ENCODE measurements at regions not wholly inside any gene's neighbourhood (a gene's known extent, or its start where the extent isn't known, plus 50 kb on each side); places are given as distances from the start of the nearest gene placed in this dataset.

GRCh38 chr11:76298255-76298654 lies 82.7 kb downstream of the THAP12 start:
- no peak for DNase-seq (ENCODE audit: extremely low read depth in 1 of 2, low read depth in 1 of 2)

GRCh38 chr11:76296731-76297542 lies 84.0 kb downstream of the THAP12 start:
- DNase-seq (ENCODE audit: extremely low read depth in 1 of 2, low read depth in 1 of 2): no peak

GRCh38 chr11:76293189-76293631 lies 86.9 kb upstream of the WNT11 start:
- DNase-seq (ENCODE audit: extremely low read depth in 1 of 2, low read depth in 1 of 2): peak; percentile 20 to 48

- DNase-seq (ENCODE audit: extremely low read depth in 1 of 2, low read depth in 1 of 2): no peak
Measured at GRCh38 chr11:76292583-76293188, 86.4 kb upstream of the WNT11 start.

GRCh38 chr11:76291576-76292526 lies 85.5 kb upstream of the WNT11 start:
- no peak for DNase-seq (ENCODE audit: extremely low read depth in 1 of 2, low read depth in 1 of 2)

GRCh38 chr11:76288166-76288980 lies 82.1 kb upstream of the WNT11 start:
- DNase-seq (ENCODE audit: extremely low read depth in 1 of 2, low read depth in 1 of 2): no peak

- no peak for DNase-seq (ENCODE audit: extremely low read depth in 1 of 2, low read depth in 1 of 2)
Measured at GRCh38 chr11:76287227-76287626, 80.9 kb upstream of the WNT11 start.

- no peak for DNase-seq (ENCODE audit: extremely low read depth in 1 of 2, low read depth in 1 of 2)
Measured at GRCh38 chr11:76285397-76286104, 79.2 kb upstream of the WNT11 start.

- no peak for DNase-seq (ENCODE audit: extremely low read depth in 1 of 2, low read depth in 1 of 2)
Measured at GRCh38 chr11:76284161-76284560, 77.9 kb upstream of the WNT11 start.

GRCh38 chr11:76282811-76283595 lies 76.7 kb upstream of the WNT11 start:
- no peak for DNase-seq (ENCODE audit: extremely low read depth in 1 of 2, low read depth in 1 of 2)

- DNase-seq (ENCODE audit: extremely low read depth in 1 of 2, low read depth in 1 of 2): no peak
Measured at GRCh38 chr11:76282172-76282571, 75.9 kb upstream of the WNT11 start.

- DNase-seq (ENCODE audit: extremely low read depth in 1 of 2, low read depth in 1 of 2): no peak
Measured at GRCh38 chr11:76281558-76281906, 75.2 kb upstream of the WNT11 start.

- DNase-seq (ENCODE audit: extremely low read depth in 1 of 2, low read depth in 1 of 2): no peak
Measured at GRCh38 chr11:76280882-76281557, 74.7 kb upstream of the WNT11 start.

- DNase-seq (ENCODE audit: extremely low read depth in 1 of 2, low read depth in 1 of 2): no peak
Measured at GRCh38 chr11:76280151-76280881, 74.0 kb upstream of the WNT11 start.

GRCh38 chr11:76279646-76280045 lies 73.3 kb upstream of the WNT11 start:
- DNase-seq (ENCODE audit: extremely low read depth in 1 of 2, low read depth in 1 of 2): no peak

GRCh38 chr11:76279038-76279437 lies 72.7 kb upstream of the WNT11 start:
- DNase-seq (ENCODE audit: extremely low read depth in 1 of 2, low read depth in 1 of 2): no peak

GRCh38 chr11:76278526-76278925 lies 72.2 kb upstream of the WNT11 start:
- DNase-seq (ENCODE audit: extremely low read depth in 1 of 2, low read depth in 1 of 2): no peak

Measured in stimulated activated CD8-positive, alpha-beta memory T cell treated with anti-CD3 and anti-CD28 coated beads, Interleukin-7, amount 100 ng/mL, for 48 hours (primary cell).